PFSK-1 (cell line): ENCODE measurements at regions not wholly inside any gene's neighbourhood (a gene's known extent, or its start where the extent isn't known, plus 50 kb on each side); places are given as distances from the start of the nearest gene placed in this dataset.

ENCODE experiments used
- FOXP2 ChIP-seq: optimal IDR thresholded peaks from 2 replicates; pipeline ENCODE3; 2011; ENCODE audit warnings: borderline replicate concordance, control low read depth, inconsistent platforms; ENCODE audit not compliant: insufficient read depth; ENCODE audit errors: extremely low read length, extremely low read depth
- POLR2AphosphoS5 ChIP-seq: IDR thresholded peaks from 2 replicates; pipeline ENCODE4 v1.6.1; 2012; ENCODE audit warnings: low read depth, mild to moderate bottlenecking, control low read depth, low read length, moderate library complexity
- SIN3A ChIP-seq: IDR thresholded peaks from 2 replicates; pipeline ENCODE4 v1.6.1; 2012; ENCODE audit warnings: mild to moderate bottlenecking, low read length, moderate library complexity, borderline replicate concordance; ENCODE audit not compliant: insufficient read depth
- TAF1 ChIP-seq: IDR thresholded peaks from 2 replicates; pipeline ENCODE4 v1.6.1; 2012; ENCODE audit warnings: low read length, control low read depth, borderline replicate concordance; ENCODE audit not compliant: insufficient read depth
- TF ChIP-seq, protein P1 (sequence below), 2 experiments: IDR thresholded peaks; 2 replicates each; pipeline versions ENCODE4 v1.6.1 to v1.8.0; 2011 to 2012; ENCODE audit warnings: low read depth in 2 of 2, low read length in 2 of 2, control low read depth in 1 of 2, inconsistent platforms in 1 of 2, mild to moderate bottlenecking in 1 of 2, moderate library complexity in 1 of 2; ENCODE audit not compliant: insufficient read depth in 1 of 2

DNA sequence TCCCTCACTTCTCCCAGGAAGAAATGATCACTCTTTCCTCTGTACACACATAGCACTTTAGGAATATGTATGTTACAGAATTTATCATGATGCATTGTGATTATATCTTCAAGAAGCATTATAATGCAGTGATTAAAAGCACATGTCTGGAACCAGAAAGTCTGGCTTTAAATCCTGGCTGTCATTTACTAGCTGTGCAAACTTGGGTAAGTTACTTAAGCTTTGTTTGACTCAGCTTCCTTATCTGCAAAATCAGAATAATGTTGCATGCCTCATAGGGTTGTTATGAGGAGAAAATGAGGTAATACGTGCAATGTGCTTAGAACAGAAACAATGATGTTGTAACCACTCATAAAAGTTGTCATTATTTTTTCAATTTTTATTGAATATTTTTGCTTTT, 156.3 kb upstream of the ZKSCAN2 start:
- no peak for TF ChIP-seq FOXP2
- TF ChIP-seq POLR2AphosphoS5 = no peak
- TF ChIP-seq, protein P1, sequence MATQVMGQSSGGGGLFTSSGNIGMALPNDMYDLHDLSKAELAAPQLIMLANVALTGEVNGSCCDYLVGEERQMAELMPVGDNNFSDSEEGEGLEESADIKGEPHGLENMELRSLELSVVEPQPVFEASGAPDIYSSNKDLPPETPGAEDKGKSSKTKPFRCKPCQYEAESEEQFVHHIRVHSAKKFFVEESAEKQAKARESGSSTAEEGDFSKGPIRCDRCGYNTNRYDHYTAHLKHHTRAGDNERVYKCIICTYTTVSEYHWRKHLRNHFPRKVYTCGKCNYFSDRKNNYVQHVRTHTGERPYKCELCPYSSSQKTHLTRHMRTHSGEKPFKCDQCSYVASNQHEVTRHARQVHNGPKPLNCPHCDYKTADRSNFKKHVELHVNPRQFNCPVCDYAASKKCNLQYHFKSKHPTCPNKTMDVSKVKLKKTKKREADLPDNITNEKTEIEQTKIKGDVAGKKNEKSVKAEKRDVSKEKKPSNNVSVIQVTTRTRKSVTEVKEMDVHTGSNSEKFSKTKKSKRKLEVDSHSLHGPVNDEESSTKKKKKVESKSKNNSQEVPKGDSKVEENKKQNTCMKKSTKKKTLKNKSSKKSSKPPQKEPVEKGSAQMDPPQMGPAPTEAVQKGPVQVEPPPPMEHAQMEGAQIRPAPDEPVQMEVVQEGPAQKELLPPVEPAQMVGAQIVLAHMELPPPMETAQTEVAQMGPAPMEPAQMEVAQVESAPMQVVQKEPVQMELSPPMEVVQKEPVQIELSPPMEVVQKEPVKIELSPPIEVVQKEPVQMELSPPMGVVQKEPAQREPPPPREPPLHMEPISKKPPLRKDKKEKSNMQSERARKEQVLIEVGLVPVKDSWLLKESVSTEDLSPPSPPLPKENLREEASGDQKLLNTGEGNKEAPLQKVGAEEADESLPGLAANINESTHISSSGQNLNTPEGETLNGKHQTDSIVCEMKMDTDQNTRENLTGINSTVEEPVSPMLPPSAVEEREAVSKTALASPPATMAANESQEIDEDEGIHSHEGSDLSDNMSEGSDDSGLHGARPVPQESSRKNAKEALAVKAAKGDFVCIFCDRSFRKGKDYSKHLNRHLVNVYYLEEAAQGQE (IDR thresholded peaks at IDR 0.05; ENCODE audit: insufficient read depth in 1 of 2, low read depth in 2 of 2, low read length in 2 of 2) = no peak
- TF ChIP-seq SIN3A = no peak
- no peak for TF ChIP-seq TAF1

DNA sequence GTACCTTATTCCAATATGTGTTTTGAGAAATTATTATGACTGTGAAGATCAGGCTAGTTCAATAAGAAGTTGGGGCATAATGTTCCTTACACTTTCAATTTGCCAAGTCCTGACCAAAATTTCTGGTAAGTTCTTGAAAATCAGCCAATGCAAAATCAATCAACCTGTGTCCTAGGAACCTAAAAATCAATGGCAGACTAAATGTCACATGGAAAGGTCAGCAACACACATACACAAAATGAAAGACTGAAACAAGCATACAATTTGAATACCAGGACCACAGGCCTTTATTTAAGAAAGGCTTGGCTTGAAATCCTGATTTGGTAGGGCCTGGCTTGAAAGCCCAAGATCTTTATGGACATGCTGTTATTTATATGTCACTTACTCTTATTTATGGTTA, 155.5 kb upstream of the ZKSCAN2 start:
- TF ChIP-seq FOXP2 (no peak), SIN3A (no peak), TAF1 (no peak), POLR2AphosphoS5 (no peak)
- TF ChIP-seq, protein P1 (IDR thresholded peaks at IDR 0.05; ENCODE audit: insufficient read depth in 1 of 2, low read depth in 2 of 2, low read length in 2 of 2) = no peak

DNA sequence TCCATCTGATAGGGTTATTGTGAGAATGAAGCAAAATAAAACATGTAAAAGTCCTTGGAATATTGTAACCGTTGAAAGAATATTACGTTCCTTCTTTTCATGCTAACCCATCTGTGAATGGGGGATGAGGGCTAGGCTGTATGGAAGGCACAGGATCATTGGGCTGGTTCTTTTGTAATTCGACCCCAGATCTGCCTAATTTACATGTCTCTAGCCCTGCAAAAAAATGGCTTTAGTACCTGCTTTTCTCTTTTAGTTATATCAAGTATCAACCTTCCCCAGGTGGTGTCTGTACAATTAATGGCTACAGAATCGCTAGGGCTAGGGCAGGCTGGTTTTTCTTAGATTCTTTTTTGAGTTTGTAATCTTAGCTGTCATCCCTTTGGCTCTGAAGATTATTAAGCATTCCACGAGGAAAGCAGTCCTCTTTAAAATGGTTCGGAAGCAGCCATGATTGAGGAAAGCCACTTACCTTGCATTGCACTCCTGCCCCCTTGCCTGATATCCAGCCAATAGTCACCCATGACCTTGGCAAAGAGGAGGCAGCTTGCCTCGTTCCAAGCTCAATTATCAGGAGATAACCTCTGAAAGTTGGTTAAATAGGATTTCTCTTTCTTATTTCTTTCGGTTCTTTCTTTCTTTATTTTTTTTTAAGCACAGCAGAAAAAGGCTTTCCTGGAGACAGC, 153.9 kb upstream of the ZKSCAN2 start:
- TF ChIP-seq POLR2AphosphoS5 = no peak
- TF ChIP-seq SIN3A = no peak
- TF ChIP-seq FOXP2 = no peak
- no peak for TF ChIP-seq TAF1
- TF ChIP-seq, protein P1 (IDR thresholded peaks at IDR 0.05; ENCODE audit: insufficient read depth in 1 of 2, low read depth in 2 of 2, low read length in 2 of 2) = no peak

DNA sequence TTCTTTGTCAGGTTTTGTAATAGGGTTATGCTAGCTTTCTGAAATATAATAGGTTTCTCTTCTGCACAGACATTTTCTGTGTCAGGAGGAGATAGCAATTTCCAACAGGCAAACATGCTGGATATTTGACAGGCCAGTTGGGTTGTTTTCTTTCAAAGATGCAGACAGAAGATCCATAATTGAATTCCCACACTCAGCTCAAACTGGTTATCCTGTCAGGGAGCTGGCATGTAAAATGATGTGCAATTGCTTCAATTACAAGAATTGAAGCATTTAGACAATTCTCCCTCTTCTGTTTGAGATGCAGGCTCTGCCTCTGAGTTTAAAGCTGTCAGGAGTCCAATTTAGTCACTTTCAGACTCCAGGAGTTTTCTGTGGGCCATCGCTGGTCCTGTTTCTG, 146.2 kb upstream of the ZKSCAN2 start:
- TF ChIP-seq, protein P1 (IDR thresholded peaks at IDR 0.05; ENCODE audit: insufficient read depth in 1 of 2, low read depth in 2 of 2, low read length in 2 of 2) = no peak
- no peak for TF ChIP-seq FOXP2
- TF ChIP-seq POLR2AphosphoS5 = no peak
- TF ChIP-seq SIN3A = no peak
